ENCODE measurements at regions not wholly inside any gene's neighbourhood (a gene's known extent, or its start where the extent isn't known, plus 50 kb on each side); places are given as distances from the start of the nearest gene placed in this dataset.

DNA sequence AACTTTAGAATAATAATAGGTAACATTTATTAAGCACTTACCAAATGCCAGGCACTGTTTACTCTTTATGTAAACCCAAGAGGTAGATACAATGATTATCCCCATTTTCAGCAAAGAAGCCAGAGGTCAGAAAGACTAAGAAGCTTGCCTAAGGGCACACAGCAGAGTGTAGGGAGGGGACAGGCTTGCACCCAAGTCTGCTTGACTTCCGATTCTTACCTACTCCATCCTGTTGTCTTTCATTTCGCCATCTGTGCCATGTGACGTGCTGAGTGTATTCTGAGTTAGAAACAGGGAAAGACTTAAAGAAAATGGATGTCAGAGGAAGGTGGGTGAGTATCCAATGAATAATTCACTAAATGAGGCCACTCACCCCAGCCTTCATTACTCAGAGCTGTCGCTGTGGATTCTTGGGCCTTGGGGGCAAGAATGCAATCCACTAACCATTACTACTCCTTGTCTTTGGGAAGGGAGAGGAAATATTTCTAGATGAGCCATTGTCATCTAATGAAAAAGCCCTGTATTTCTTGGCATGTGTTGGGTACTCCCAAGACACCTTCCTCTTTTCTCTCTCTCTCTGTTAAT is 76.4 kb upstream of the BCL11A start:
- no peak for TF ChIP-seq GATA3 (IDR thresholded peaks at IDR 0.05; ENCODE audit: low read depth, low read length)
- TF ChIP-seq GATA2 (IDR thresholded peaks at IDR 0.05; ENCODE audit: low read depth, low read length), result no peak
